ENCODE measurements at regions not wholly inside any gene's neighbourhood (a gene's known extent, or its start where the extent isn't known, plus 50 kb on each side); places are given as distances from the start of the nearest gene placed in this dataset.
"Not testable (repeated sequence)": the region's sequence is repeated elsewhere in the genome, so short reads cannot be mapped to it uniquely, and the experiment has no call there.

DNA sequence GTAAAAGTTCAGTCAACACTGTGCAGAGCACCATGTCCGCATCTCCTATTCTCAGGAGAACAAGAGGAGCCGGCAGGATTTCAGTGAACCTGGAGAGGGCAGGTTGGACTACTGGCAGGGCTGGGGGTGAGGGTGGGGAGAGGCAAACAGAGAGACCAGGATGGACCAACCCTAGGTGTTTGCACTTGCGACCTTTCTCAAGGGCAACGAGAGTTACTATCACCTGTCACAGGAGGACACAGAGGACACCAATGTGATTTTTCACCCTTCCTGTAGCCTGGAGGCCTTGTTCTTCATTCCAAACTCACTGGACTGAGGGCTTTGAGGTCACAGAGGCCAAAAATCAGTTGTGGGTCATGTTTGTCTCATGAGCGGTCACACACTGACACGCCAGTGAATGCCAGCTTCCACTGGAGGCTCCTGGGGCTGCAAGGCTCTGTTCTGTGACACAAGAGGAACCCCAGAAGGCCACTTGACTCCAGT is 89.5 kb downstream of the CPN2 start:
- Mint-ChIP-seq H3K27ac (ENCODE audit: unreplicated experiment) (no peak overlapping the region), H3K27me3 (ENCODE audit: unreplicated experiment) (peaks cover 2% of the 10 kb centered on the region), H3K4me1 (ENCODE audit: low read depth, unreplicated experiment) (peaks cover 15% of the 10 kb centered on the region), H3K36me3 (ENCODE audit: unreplicated experiment) (peaks cover 8% of the 10 kb centered on the region), H3K4me3 (ENCODE audit: unreplicated experiment) (no peak overlapping the region), H3K9me3 (ENCODE audit: unreplicated experiment) (peaks cover 7% of the 10 kb centered on the region)
- TF ChIP-seq CTCF (IDR thresholded peaks at IDR 0.05; ENCODE audit: partially characterized antibody, unreplicated experiment) = no peak
- no peak for DNase-seq

DNA sequence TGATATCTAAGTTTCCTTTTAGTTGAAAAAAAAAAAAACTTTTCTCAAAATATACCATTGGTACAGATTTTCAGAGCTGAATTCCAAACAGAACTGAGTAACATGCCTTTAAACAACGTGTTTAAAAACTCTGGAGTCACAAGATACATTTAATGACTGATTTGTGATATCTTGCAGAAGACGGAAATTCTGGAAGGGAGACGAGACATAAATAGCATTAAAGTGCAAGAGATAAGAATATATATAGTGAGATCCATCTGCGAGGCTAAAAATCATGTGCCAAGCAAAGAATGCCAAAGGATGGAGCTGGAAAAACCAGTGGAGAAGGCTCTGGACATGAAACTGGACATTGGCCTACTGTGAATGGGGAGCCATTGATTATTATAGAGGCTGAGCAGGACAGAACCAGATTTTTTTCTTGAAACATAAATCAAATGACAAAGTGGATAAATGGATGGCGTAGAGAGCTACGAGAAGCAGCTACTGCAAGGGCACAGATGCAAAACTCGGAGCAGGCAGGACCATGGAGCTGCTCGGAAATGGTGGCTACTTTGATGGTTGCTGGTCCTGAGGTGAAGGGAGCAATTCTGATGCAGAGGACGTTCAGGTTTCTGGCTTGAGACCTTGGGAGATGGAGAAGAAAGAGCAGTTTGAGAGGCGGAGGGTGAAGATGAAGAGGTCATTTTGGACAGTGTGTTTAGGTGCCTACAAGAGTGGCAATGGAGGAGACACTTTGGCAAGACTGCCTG is 88.8 kb downstream of the CPN2 start:
- Mint-ChIP-seq H3K27ac (ENCODE audit: unreplicated experiment) (no peak overlapping the region), H3K4me3 (ENCODE audit: unreplicated experiment) (no peak overlapping the region), H3K27me3 (ENCODE audit: unreplicated experiment) (peaks cover 2% of the 10 kb centered on the region), H3K9me3 (ENCODE audit: unreplicated experiment) (peaks cover 5% of the 10 kb centered on the region), H3K36me3 (ENCODE audit: unreplicated experiment) (peaks cover 8% of the 10 kb centered on the region), H3K4me1 (ENCODE audit: low read depth, unreplicated experiment) (peaks cover 17% of the 10 kb centered on the region)
- TF ChIP-seq CTCF (IDR thresholded peaks at IDR 0.05; ENCODE audit: partially characterized antibody, unreplicated experiment) = no peak
- no peak for DNase-seq

DNA sequence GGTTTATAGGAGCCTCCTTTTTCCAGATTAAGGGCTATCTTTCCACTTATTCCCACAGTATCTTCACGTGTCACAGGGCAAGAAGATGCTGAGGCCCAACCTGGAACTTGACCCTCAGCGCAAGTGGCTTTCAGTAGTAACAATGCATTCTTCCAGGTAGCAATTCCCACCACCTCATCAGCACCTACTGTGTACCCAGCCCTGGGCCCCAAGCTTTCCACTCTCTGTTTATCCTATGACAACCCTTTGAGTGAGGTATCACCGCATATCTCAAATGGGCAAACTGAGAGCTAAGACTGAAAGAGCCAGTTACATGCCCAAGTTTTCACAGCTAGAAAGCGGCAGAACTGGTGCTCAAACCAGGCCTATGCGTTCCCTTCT is 88.2 kb downstream of the CPN2 start:
- no peak for TF ChIP-seq CTCF (IDR thresholded peaks at IDR 0.05; ENCODE audit: partially characterized antibody, unreplicated experiment)
- Mint-ChIP-seq H3K27me3 (ENCODE audit: unreplicated experiment) (peaks cover 2% of the 10 kb centered on the region), H3K4me3 (ENCODE audit: unreplicated experiment) (no peak overlapping the region), H3K4me1 (ENCODE audit: low read depth, unreplicated experiment) (peaks cover 22% of the 10 kb centered on the region), H3K36me3 (ENCODE audit: unreplicated experiment) (peaks cover 6% of the 10 kb centered on the region), H3K27ac (ENCODE audit: unreplicated experiment) (no peak overlapping the region), H3K9me3 (ENCODE audit: unreplicated experiment) (peaks cover 5% of the 10 kb centered on the region)
- no peak for DNase-seq

- Mint-ChIP-seq H3K4me1 (ENCODE audit: low read depth, unreplicated experiment) (peaks cover 24% of the 10 kb centered on the region), H3K27ac (ENCODE audit: unreplicated experiment) (peak overlapping the region; percentile 86)
- not testable (repeated sequence) for H3K4me3 Mint-ChIP-seq (ENCODE audit: unreplicated experiment); H3K36me3 Mint-ChIP-seq (ENCODE audit: unreplicated experiment); H3K9me3 Mint-ChIP-seq (ENCODE audit: unreplicated experiment); H3K27me3 Mint-ChIP-seq (ENCODE audit: unreplicated experiment); DNase-seq
Measured at GRCh38 chr3:194264631-194265504, 86.3 kb downstream of the CPN2 start.

DNA sequence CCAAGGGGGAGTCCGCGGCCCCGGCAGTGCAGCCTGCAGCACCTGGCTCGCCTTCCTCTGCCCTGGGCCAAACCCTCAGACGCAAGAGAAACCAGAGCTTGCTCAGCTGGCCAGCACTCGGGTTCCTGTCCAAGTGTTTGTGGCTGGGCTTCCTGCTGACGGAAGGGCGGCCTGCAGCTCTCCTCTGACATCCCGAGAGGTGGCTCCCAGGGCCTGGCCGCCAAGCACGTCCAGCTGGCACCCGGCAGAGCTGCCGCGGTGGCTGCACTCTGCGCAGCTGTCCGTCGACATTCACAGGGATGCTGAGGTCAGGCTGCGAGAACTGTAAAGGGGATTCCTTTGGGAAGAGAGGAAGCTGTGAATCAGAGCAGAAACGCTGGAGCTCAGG is 85.6 kb downstream of the CPN2 start:
- Mint-ChIP-seq H3K9me3 (ENCODE audit: unreplicated experiment) (peaks cover 5% of the 10 kb centered on the region), H3K4me3 (ENCODE audit: unreplicated experiment) (no peak overlapping the region), H3K4me1 (ENCODE audit: low read depth, unreplicated experiment) (peaks cover 25% of the 10 kb centered on the region), H3K27ac (ENCODE audit: unreplicated experiment) (peak overlapping the region; percentile 86), H3K27me3 (ENCODE audit: unreplicated experiment) (peaks cover 4% of the 10 kb centered on the region), H3K36me3 (ENCODE audit: unreplicated experiment) (no peaks in the 10 kb centered on the region)
- TF ChIP-seq CTCF (IDR thresholded peaks at IDR 0.05; ENCODE audit: partially characterized antibody, unreplicated experiment) = no peak
- peak; percentile 73 for DNase-seq

Measured in glutamatergic neuron (in vitro differentiated cells).